Femur (tissue), 1 donor: ENCODE measurements at regions not wholly inside any gene's neighbourhood (a gene's known extent, or its start where the extent isn't known, plus 50 kb on each side); places are given as distances from the start of the nearest gene placed in this dataset.
"Not testable (repeated sequence)": the region's sequence is repeated elsewhere in the genome, so short reads cannot be mapped to it uniquely, and the experiment has no call there.

Experiments
- DNase-seq: peaks from one replicate; pipeline ENCODE4 v3.0.0-alpha.2; 2017

GRCh38 chr3:135646873-135647272, 318.7 kb upstream of the PPP2R3A start:
- DNase-seq, result no peak

- no peak for DNase-seq
Measured at GRCh38 chr3:135649361-135649760, 316.2 kb upstream of the PPP2R3A start.

- DNase-seq, result no peak
Measured at GRCh38 chr3:135650309-135650708, 315.2 kb upstream of the PPP2R3A start.

GRCh38 chr3:135652388-135652787, 313.1 kb upstream of the PPP2R3A start:
- no peak for DNase-seq

- DNase-seq, result no peak
Measured at GRCh38 chr3:135655328-135655727, 310.2 kb upstream of the PPP2R3A start.

- not testable (repeated sequence) for DNase-seq
Measured at GRCh38 chr3:135658451-135658850, 307.1 kb upstream of the PPP2R3A start.

- DNase-seq, result no peak
Measured at GRCh38 chr3:135667061-135667460, 298.5 kb upstream of the PPP2R3A start.

- no peak for DNase-seq
Measured at GRCh38 chr3:135674508-135674907, 291.0 kb upstream of the PPP2R3A start.

GRCh38 chr3:135678386-135678785, 287.1 kb upstream of the PPP2R3A start:
- no peak for DNase-seq

GRCh38 chr3:135688003-135688402, 277.5 kb upstream of the PPP2R3A start:
- DNase-seq, result no peak

- DNase-seq, result no peak
Measured at GRCh38 chr3:135690664-135691063, 274.9 kb upstream of the PPP2R3A start.

GRCh38 chr3:135691240-135691639, 274.3 kb upstream of the PPP2R3A start:
- no peak for DNase-seq

- DNase-seq, result no peak
Measured at GRCh38 chr3:135694142-135694541, 271.4 kb upstream of the PPP2R3A start.

- no peak for DNase-seq
Measured at GRCh38 chr3:135699741-135700140, 265.8 kb upstream of the PPP2R3A start.

GRCh38 chr3:135706758-135707375, 258.7 kb upstream of the PPP2R3A start:
- no peak for DNase-seq

GRCh38 chr3:135719449-135719848, 246.1 kb upstream of the PPP2R3A start:
- DNase-seq, result no peak

GRCh38 chr3:135728007-135728721, 237.4 kb upstream of the PPP2R3A start:
- no peak for DNase-seq

GRCh38 chr3:135731546-135731945, 234.0 kb upstream of the PPP2R3A start:
- no peak for DNase-seq

- DNase-seq, result no peak
Measured at GRCh38 chr3:135736740-135737139, 228.8 kb upstream of the PPP2R3A start.

GRCh38 chr3:135739779-135740178, 225.7 kb upstream of the PPP2R3A start:
- DNase-seq, result no peak

GRCh38 chr3:135740211-135740610, 225.3 kb upstream of the PPP2R3A start:
- no peak for DNase-seq

- no peak for DNase-seq
Measured at GRCh38 chr3:135740751-135741150, 224.8 kb upstream of the PPP2R3A start.

GRCh38 chr3:135751991-135752390, 213.5 kb upstream of the PPP2R3A start:
- DNase-seq, result no peak

- no peak for DNase-seq
Measured at GRCh38 chr3:135752851-135753250, 212.7 kb upstream of the PPP2R3A start.

- DNase-seq, result no peak
Measured at GRCh38 chr3:135753506-135753905, 212.0 kb upstream of the PPP2R3A start.
